Chondrocyte (in vitro differentiated cells): ENCODE measurements at regions not wholly inside any gene's neighbourhood (a gene's known extent, or its start where the extent isn't known, plus 50 kb on each side); places are given as distances from the start of the nearest gene placed in this dataset.

ENCODE experiments used
- DNase-seq: peaks from one replicate; pipeline ENCODE4 v3.0.0; 2021; ENCODE audit warnings: mixed read lengths, low spot score
- H3K27ac Mint-ChIP-seq: one replicate; pipeline ENCODE4 v1.8.0; 2021; ENCODE audit warnings: mild to moderate bottlenecking, moderate library complexity, mixed read lengths; ENCODE audit not compliant: unreplicated experiment
- H3K27me3 Mint-ChIP-seq: 2 replicates; pipeline ENCODE4 v1.8.0; 2021; ENCODE audit warnings: low read depth, mixed read lengths
- H3K36me3 Mint-ChIP-seq: 2 replicates; pipeline ENCODE4 v1.8.0; 2021; ENCODE audit warnings: low read depth, mixed read lengths
- H3K4me1 Mint-ChIP-seq: 2 replicates; pipeline ENCODE4 v1.8.0; 2021; ENCODE audit warnings: low read depth, mild to moderate bottlenecking, mixed read lengths
- H3K4me3 Mint-ChIP-seq: one replicate; pipeline ENCODE4 v1.8.0; 2021; ENCODE audit warnings: mild to moderate bottlenecking, moderate library complexity, mixed read lengths; ENCODE audit not compliant: unreplicated experiment
- H3K9me3 Mint-ChIP-seq: 2 replicates; pipeline ENCODE4 v1.8.0; 2021; ENCODE audit warnings: low read depth, mixed read lengths
- TF ChIP-seq, protein P1 (sequence below): fragments of 200-600 bp; sonication (generic); IDR thresholded peaks from 2 replicates; pipeline ENCODE4 v1.5.0; 2021; ENCODE audit warnings: antibody characterized with exemption, mild to moderate bottlenecking, moderate library complexity

GRCh38 chr17:79534111-79534510 lies 76.7 kb downstream of the RBFOX3 start:
- peak; percentile 51 for DNase-seq
- TF ChIP-seq, protein P1, sequence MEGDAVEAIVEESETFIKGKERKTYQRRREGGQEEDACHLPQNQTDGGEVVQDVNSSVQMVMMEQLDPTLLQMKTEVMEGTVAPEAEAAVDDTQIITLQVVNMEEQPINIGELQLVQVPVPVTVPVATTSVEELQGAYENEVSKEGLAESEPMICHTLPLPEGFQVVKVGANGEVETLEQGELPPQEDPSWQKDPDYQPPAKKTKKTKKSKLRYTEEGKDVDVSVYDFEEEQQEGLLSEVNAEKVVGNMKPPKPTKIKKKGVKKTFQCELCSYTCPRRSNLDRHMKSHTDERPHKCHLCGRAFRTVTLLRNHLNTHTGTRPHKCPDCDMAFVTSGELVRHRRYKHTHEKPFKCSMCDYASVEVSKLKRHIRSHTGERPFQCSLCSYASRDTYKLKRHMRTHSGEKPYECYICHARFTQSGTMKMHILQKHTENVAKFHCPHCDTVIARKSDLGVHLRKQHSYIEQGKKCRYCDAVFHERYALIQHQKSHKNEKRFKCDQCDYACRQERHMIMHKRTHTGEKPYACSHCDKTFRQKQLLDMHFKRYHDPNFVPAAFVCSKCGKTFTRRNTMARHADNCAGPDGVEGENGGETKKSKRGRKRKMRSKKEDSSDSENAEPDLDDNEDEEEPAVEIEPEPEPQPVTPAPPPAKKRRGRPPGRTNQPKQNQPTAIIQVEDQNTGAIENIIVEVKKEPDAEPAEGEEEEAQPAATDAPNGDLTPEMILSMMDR = no peak
- H3K9me3 Mint-ChIP-seq = no peaks in the 10 kb centered on the region
- H3K4me1 Mint-ChIP-seq = no peaks in the 10 kb centered on the region
- H3K27me3 Mint-ChIP-seq = peaks cover 52% of the 10 kb centered on the region
- H3K36me3 Mint-ChIP-seq = no peaks in the 10 kb centered on the region
- no peak overlapping the region for H3K4me3 Mint-ChIP-seq
- no peak overlapping the region for H3K27ac Mint-ChIP-seq

GRCh38 chr17:79533116-79533515 lies 77.7 kb downstream of the RBFOX3 start:
- Mint-ChIP-seq H3K4me1 (no peaks in the 10 kb centered on the region), H3K36me3 (no peaks in the 10 kb centered on the region), H3K4me3 (no peak overlapping the region), H3K9me3 (no peaks in the 10 kb centered on the region), H3K27me3 (peaks cover 52% of the 10 kb centered on the region), H3K27ac (no peak overlapping the region)
- TF ChIP-seq, protein P1 = no peak
- DNase-seq = peak; percentile 58

DNA sequence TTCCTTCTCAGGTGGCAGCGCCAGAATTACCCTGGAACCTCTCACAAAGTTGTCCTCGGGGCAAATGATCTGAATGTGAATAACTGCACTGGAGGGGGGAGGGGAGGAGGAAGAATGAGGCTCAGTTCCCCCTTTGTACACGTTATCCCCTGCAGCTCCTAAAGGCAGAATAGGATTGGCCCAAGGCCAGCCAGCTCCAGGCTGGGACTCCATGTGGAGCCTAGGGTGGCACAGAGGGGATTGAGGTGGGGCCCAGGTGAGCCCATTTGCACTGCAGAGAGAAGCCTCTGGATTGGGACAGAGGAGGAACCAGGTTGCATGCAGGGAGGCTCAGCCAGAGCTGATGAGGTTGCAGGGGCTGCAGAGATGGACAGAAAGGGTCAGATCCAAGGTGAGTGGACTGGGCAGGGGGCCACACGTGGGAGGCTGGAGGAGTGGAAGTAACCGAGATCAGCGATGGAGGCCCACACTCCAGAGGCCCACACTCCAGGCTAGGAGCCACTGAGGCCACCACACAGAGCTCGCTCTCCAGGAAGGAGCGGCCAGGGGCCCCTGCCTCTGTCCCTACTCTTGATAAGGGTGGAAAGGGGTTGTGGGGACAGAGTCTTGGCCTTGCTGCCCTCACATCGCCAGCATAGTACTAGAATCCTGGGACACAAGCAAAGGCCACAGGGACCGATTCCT lies 78.6 kb downstream of the RBFOX3 start:
- Mint-ChIP-seq H3K27ac (no peak overlapping the region), H3K36me3 (no peaks in the 10 kb centered on the region), H3K4me1 (no peaks in the 10 kb centered on the region), H3K9me3 (no peaks in the 10 kb centered on the region), H3K27me3 (peaks cover 51% of the 10 kb centered on the region), H3K4me3 (no peak overlapping the region)
- TF ChIP-seq, protein P1 = no peak
- peak; percentile 70 for DNase-seq

GRCh38 chr17:79531191-79532095 lies 79.4 kb downstream of the RBFOX3 start:
- Mint-ChIP-seq H3K4me1 (no peaks in the 10 kb centered on the region), H3K4me3 (no peak overlapping the region), H3K36me3 (no peaks in the 10 kb centered on the region), H3K27ac (no peak overlapping the region), H3K9me3 (no peaks in the 10 kb centered on the region), H3K27me3 (peaks cover 55% of the 10 kb centered on the region)
- peak; percentile 71 for DNase-seq
- TF ChIP-seq, protein P1 = no peak

DNA sequence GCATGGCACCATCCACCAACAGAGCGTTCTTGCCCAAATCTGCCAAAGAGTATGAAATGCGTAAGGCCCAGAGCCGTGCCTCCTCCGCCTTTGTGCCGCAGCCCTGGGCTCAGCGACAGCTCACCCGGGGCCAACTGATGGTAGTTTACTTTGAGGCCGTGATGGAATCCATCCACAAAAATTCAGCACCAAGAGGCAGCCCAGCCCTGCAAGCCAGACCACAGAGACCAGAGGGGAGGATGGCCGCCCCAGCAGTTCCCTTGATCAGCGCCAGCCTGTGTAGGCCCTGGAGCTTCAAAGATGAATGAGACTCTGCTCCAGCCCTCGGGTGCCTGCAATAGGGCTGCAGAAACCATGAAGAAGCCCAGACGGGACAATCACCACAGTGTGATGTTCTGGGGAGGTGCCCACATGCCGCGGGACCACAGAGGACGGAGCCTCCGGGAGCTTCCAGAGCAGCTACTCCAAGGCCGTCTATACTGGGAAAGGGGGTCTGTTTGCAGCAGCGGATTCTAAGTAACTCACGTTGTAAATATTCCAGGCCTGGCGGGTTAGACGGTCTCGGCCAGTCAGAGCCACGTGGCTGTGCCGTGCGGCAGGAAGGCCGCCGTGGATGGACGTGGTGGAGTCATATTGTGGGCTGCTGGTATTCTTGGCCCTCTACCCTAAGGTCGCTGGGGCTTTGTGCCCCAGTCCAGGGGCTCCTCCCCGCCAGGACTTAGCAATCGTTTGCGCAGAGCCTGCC lies 80.3 kb downstream of the RBFOX3 start:
- DNase-seq = peak; percentile 73
- H3K27ac Mint-ChIP-seq = no peak overlapping the region

More for the DNA sequence above, 80.3 kb downstream of the RBFOX3 start:
- TF ChIP-seq, protein P1 = no peak
- no peak overlapping the region for H3K4me3 Mint-ChIP-seq
- H3K4me1 Mint-ChIP-seq = no peaks in the 10 kb centered on the region
- H3K36me3 Mint-ChIP-seq = no peaks in the 10 kb centered on the region
- H3K9me3 Mint-ChIP-seq = no peaks in the 10 kb centered on the region
- H3K27me3 Mint-ChIP-seq = peaks cover 61% of the 10 kb centered on the region
